Gastroesophageal sphincter (tissue), 4 donors: ENCODE measurements at regions not wholly inside any gene's neighbourhood (a gene's known extent, or its start where the extent isn't known, plus 50 kb on each side); places are given as distances from the start of the nearest gene placed in this dataset.

ENCODE experiments used
- ATAC-seq: fragments of 150-250 bp; one replicate; pipeline ENCODE4 v1.9.1; 2016; ENCODE audit warnings: mild to moderate bottlenecking, moderate library complexity
- H3K27ac ChIP-seq, 4 donors: fragments of 200-600 bp; sonication (generic) in 3 of 4; 1 replicate in 3 of 4; 2 replicates in 1 of 4; pipeline ENCODE4 v1.5.1; 2016 to 2019
- H3K27me3 ChIP-seq: fragments of 200-600 bp; sonication (generic); one replicate; pipeline ENCODE4 v1.5.1; 2019
- H3K36me3 ChIP-seq, 2 donors: fragments of 200-600 bp; sonication (generic); one replicate each; pipeline ENCODE4 v1.5.1; 2019; ENCODE audit warnings: control low read depth in 1 of 2
- H3K4me1 ChIP-seq, 3 donors: fragments of 200-600 bp; sonication (generic); 1 replicate in 2 of 3; 2 replicates in 1 of 3; pipeline ENCODE4 v1.5.1; 2016 to 2019; ENCODE audit warnings: control low read depth in 2 of 3
- H3K4me3 ChIP-seq, 2 donors: fragments of 200-600 bp; sonication (generic); one replicate each; pipeline ENCODE4 v1.5.1; 2019; ENCODE audit warnings: mild to moderate bottlenecking in 1 of 2, moderate library complexity in 1 of 2
- H3K9me3 ChIP-seq, 3 donors: fragments of 200-600 bp; sonication (generic); one replicate each; pipeline ENCODE4 v1.5.1; 2017 to 2019; ENCODE audit warnings: control low read depth in 2 of 3
- CTCF ChIP-seq, 4 experiments: fragments of 200-600 bp in 2 of 4; fragments of 450-650 bp in 2 of 4; sonication (generic) in 1 of 4; IDR thresholded peaks; one replicate each; pipeline ENCODE4 v1.5.1; 2017 to 2019; ENCODE audit warnings: antibody characterized with exemption in 4 of 4, mild to moderate bottlenecking in 2 of 4, moderate library complexity in 2 of 4
- EP300 ChIP-seq: sonication (generic); formaldehyde crosslinking; IDR thresholded peaks from one replicate; pipeline ENCODE4 v1.6.1; 2017; ENCODE audit warnings: antibody characterized with exemption, mild to moderate bottlenecking
- POLR2A ChIP-seq, 2 donors: fragments of 450-650 bp; IDR thresholded peaks; one replicate each; pipeline ENCODE4 v1.6.1; 2017; ENCODE audit warnings: antibody characterized with exemption in 2 of 2, mild to moderate bottlenecking in 2 of 2, moderate library complexity in 1 of 2
- POLR2AphosphoS5 ChIP-seq: sonication (generic); formaldehyde crosslinking; IDR thresholded peaks from one replicate; pipeline ENCODE4 v1.6.1; 2017; ENCODE audit warnings: antibody characterized with exemption
- WGBS, 2 donors: methylation state at CpG; one replicate each; pipeline ENCODE4 v1.1.5; 2018; ENCODE audit warnings: low coverage in 1 of 2; 5-methylcytosine and 5-hydroxymethylcytosine counted together

GRCh38 chr7:20534543-20534942, 80.9 kb upstream of the ABCB5 start:
- Histone ChIP-seq H3K4me1 (no peaks in the 10 kb centered on the region), H3K9me3 (no peaks in the 10 kb centered on the region), H3K27me3 (no peaks in the 10 kb centered on the region), H3K4me3 (no peak overlapping the region), H3K27ac (no peak overlapping the region), H3K36me3 (no peaks in the 10 kb centered on the region)
- TF ChIP-seq EP300 = no peak
- ATAC-seq = no peak

GRCh38 chr7:20535541-20535940, 79.9 kb upstream of the ABCB5 start:
- no peaks in the 10 kb centered on the region for H3K36me3 ChIP-seq
- H3K27me3 ChIP-seq = no peaks in the 10 kb centered on the region
- no peak overlapping the region for H3K27ac ChIP-seq
- ATAC-seq = no peak
- no peak for TF ChIP-seq POLR2AphosphoS5
- TF ChIP-seq CTCF (IDR thresholded peaks at IDR 0.05) = no peak
- TF ChIP-seq POLR2A (IDR thresholded peaks at IDR 0.05) = no peak
- TF ChIP-seq EP300 = no peak
- H3K4me3 ChIP-seq = no peak overlapping the region
- 17 to 78% methylated on average over 1 to 3 of the region's 3 CpGs for WGBS, 2 donors
- no peaks in the 10 kb centered on the region for H3K4me1 ChIP-seq
- no peaks in the 10 kb centered on the region for H3K9me3 ChIP-seq

GRCh38 chr7:20539201-20539600, 76.3 kb upstream of the ABCB5 start:
- 82 to 94% methylated on average over 4 of the region's 4 CpGs for WGBS, 2 donors

GRCh38 chr7:20541608-20542349, 73.7 kb upstream of the ABCB5 start:
- peaks cover 0 to 4% (median 0%) of the 10 kb centered on the region in 3 donors for H3K4me1 ChIP-seq
- TF ChIP-seq POLR2A (IDR thresholded peaks at IDR 0.05) = no peak
- TF ChIP-seq CTCF (IDR thresholded peaks at IDR 0.05) = no peak
- no peak for TF ChIP-seq EP300
- no peak for TF ChIP-seq POLR2AphosphoS5
- ATAC-seq = no peak
- H3K9me3 ChIP-seq = no peaks in the 10 kb centered on the region
- no peaks in the 10 kb centered on the region for H3K27me3 ChIP-seq
- H3K4me3 ChIP-seq = no peak overlapping the region
- H3K27ac ChIP-seq = no peak overlapping the region
- WGBS, 2 donors = 78 to 85% methylated on average over 6 of the region's 6 CpGs
- H3K36me3 ChIP-seq = no peaks in the 10 kb centered on the region

More at GRCh38 chr7:20539201-20539600, 76.3 kb upstream of the ABCB5 start:
- H3K9me3 ChIP-seq = no peaks in the 10 kb centered on the region
- no peak for TF ChIP-seq POLR2A (IDR thresholded peaks at IDR 0.05)
- no peak for TF ChIP-seq EP300
- no peak for TF ChIP-seq POLR2AphosphoS5
- TF ChIP-seq CTCF (IDR thresholded peaks at IDR 0.05) = no peak
- H3K27ac ChIP-seq = no peak overlapping the region
- H3K4me3 ChIP-seq = no peak overlapping the region
- H3K36me3 ChIP-seq = no peaks in the 10 kb centered on the region
- ATAC-seq = no peak
- H3K4me1 ChIP-seq = peaks cover 0 to 4% (median 0%) of the 10 kb centered on the region in 3 donors
- no peaks in the 10 kb centered on the region for H3K27me3 ChIP-seq

- Histone ChIP-seq H3K36me3 (no peaks in the 10 kb centered on the region), H3K4me3 (no peak overlapping the region), H3K9me3 (no peaks in the 10 kb centered on the region), H3K27ac (no peak overlapping the region), H3K4me1 (peaks cover 0 to 4% (median 0%) of the 10 kb centered on the region in 3 donors), H3K27me3 (no peaks in the 10 kb centered on the region)
- TF ChIP-seq POLR2A (IDR thresholded peaks at IDR 0.05) (no peak), EP300 (no peak), CTCF (IDR thresholded peaks at IDR 0.05) (no peak), POLR2AphosphoS5 (no peak)
- peak; percentile 72 for ATAC-seq
- WGBS, 2 donors = 0 to 20% methylated on average over 1 of the region's 1 CpG
Measured at GRCh38 chr7:20542594-20542993, 72.9 kb upstream of the ABCB5 start.
